ENCODE measurements at regions not wholly inside any gene's neighbourhood (a gene's known extent, or its start where the extent isn't known, plus 50 kb on each side); places are given as distances from the start of the nearest gene placed in this dataset.

DNA sequence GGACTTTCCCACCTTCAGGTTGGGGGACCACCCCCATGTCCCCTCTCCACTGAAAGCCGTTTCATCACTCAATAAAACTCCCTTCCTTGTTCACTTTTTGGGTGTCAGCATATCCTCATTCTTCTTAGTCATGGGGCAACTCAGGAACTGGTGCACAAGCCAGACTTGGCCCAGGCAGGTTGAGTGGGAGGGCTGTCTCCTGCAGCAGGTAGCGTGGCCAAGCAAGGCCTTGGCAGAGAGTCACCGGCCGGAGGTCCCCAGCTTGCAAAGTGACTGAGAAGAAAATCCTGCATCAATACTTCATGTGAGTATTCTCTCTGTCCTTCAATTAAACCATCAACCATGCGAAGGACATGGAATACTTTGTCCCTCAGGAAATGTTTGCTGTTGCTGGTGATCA, 148.9 kb downstream of the RHOU start:
- Mint-ChIP-seq H3K4me3 (ENCODE audit: unreplicated experiment) (no peak overlapping the region), H3K36me3 (ENCODE audit: unreplicated experiment) (no peaks in the 10 kb centered on the region), H3K9me3 (ENCODE audit: unreplicated experiment) (peaks cover 4% of the 10 kb centered on the region), H3K4me1 (ENCODE audit: unreplicated experiment) (no peaks in the 10 kb centered on the region), H3K27me3 (ENCODE audit: unreplicated experiment) (peaks cover 28% of the 10 kb centered on the region), H3K27ac (ENCODE audit: unreplicated experiment) (no peak overlapping the region)
- DNase-seq (ENCODE audit: extremely low spot score, unreplicated experiment): peak; percentile 59
- no peak for TF ChIP-seq CTCF (IDR thresholded peaks at IDR 0.05)

- Mint-ChIP-seq H3K4me1 (ENCODE audit: unreplicated experiment) (no peaks in the 10 kb centered on the region), H3K9me3 (ENCODE audit: unreplicated experiment) (peaks cover 11% of the 10 kb centered on the region), H3K27me3 (ENCODE audit: unreplicated experiment) (peaks cover 33% of the 10 kb centered on the region), H3K27ac (ENCODE audit: unreplicated experiment) (no peak overlapping the region), H3K36me3 (ENCODE audit: unreplicated experiment) (no peaks in the 10 kb centered on the region), H3K4me3 (ENCODE audit: unreplicated experiment) (no peak overlapping the region)
- DNase-seq (ENCODE audit: extremely low spot score, unreplicated experiment): no peak
- TF ChIP-seq CTCF (IDR thresholded peaks at IDR 0.05): no peak
Measured at GRCh38 chr1:228884615-228885566, 149.6 kb downstream of the RHOU start.

- TF ChIP-seq CTCF (IDR thresholded peaks at IDR 0.05): no peak
- H3K4me1 Mint-ChIP-seq (ENCODE audit: unreplicated experiment): no peaks in the 10 kb centered on the region
- H3K4me3 Mint-ChIP-seq (ENCODE audit: unreplicated experiment): no peak overlapping the region
- peaks cover 18% of the 10 kb centered on the region for H3K9me3 Mint-ChIP-seq (ENCODE audit: unreplicated experiment)
- DNase-seq (ENCODE audit: extremely low spot score, unreplicated experiment): peak; percentile 65
- H3K27ac Mint-ChIP-seq (ENCODE audit: unreplicated experiment): no peak overlapping the region
- H3K36me3 Mint-ChIP-seq (ENCODE audit: unreplicated experiment): no peaks in the 10 kb centered on the region
- peaks cover 34% of the 10 kb centered on the region for H3K27me3 Mint-ChIP-seq (ENCODE audit: unreplicated experiment)
Measured at GRCh38 chr1:228885845-228886244, 150.6 kb downstream of the RHOU start.

DNA sequence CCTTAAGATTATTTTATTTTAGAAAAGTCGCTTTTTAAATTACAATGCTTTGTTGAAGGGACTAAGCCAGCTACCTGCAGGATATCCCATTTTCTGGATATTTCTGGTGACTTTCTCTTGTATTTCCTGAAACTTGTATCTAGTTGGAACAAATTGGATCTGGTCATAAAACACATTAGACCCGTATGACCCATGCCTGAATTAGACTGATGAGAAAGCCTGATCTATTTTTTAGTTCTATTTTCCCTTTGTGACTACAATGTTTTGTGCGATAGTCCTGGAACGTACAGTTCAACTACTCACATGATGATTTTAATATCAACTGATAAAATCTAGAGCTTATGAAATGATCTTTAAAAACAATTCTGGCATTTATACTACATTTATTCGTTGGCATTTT, 151.8 kb downstream of the RHOU start:
- Mint-ChIP-seq H3K9me3 (ENCODE audit: unreplicated experiment) (peaks cover 18% of the 10 kb centered on the region), H3K4me3 (ENCODE audit: unreplicated experiment) (no peak overlapping the region), H3K27me3 (ENCODE audit: unreplicated experiment) (peaks cover 38% of the 10 kb centered on the region), H3K27ac (ENCODE audit: unreplicated experiment) (no peak overlapping the region), H3K36me3 (ENCODE audit: unreplicated experiment) (no peaks in the 10 kb centered on the region), H3K4me1 (ENCODE audit: unreplicated experiment) (no peaks in the 10 kb centered on the region)
- TF ChIP-seq CTCF (IDR thresholded peaks at IDR 0.05): no peak
- DNase-seq (ENCODE audit: extremely low spot score, unreplicated experiment): no peak

DNA sequence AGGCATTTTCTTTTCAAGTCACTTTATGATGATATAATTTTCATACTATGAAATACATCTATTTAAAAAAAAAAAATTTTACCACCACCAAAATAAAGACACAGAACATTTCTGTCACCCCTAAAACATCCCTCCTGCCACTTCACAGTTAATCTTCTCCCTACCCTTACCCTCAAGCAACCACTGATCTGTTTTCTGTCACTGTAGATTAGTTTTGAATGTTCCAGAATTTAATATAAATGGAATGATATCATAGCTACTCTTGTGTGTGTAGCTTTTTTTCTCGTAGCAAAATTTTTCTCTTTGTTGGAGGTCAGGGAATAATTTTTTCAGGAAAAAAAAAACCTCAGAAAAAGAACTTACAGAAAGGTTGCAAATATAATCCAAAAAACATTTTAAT, 152.7 kb downstream of the RHOU start:
- Mint-ChIP-seq H3K4me1 (ENCODE audit: unreplicated experiment) (no peaks in the 10 kb centered on the region), H3K4me3 (ENCODE audit: unreplicated experiment) (no peak overlapping the region), H3K27me3 (ENCODE audit: unreplicated experiment) (peaks cover 38% of the 10 kb centered on the region), H3K36me3 (ENCODE audit: unreplicated experiment) (no peaks in the 10 kb centered on the region), H3K27ac (ENCODE audit: unreplicated experiment) (no peak overlapping the region), H3K9me3 (ENCODE audit: unreplicated experiment) (peaks cover 18% of the 10 kb centered on the region)
- no peak for TF ChIP-seq CTCF (IDR thresholded peaks at IDR 0.05)
- DNase-seq (ENCODE audit: extremely low spot score, unreplicated experiment): no peak

All from osteocyte (in vitro differentiated cells).